HCT116 (cell line): ENCODE measurements at regions not wholly inside any gene's neighbourhood (a gene's known extent, or its start where the extent isn't known, plus 50 kb on each side); places are given as distances from the start of the nearest gene placed in this dataset.

ENCODE experiments used
- ATAC-seq: fragments of 200-7000 bp; cut with Tn5 transposase; 2 replicates; pipeline ENCODE4 v1.9.1; 2020; ENCODE audit warnings: mild to moderate bottlenecking, moderate library complexity
- BruUV-seq: library from RNA; stranded (reverse); fragments of 400-500 nt; replicated peaks from 2 replicates; lab custom pipeline; 2021; lab: Mats Ljungman, UMichigan
- CTCF ChIA-PET: fragments of 300-600 bp; sonication (Branson Sonifier 250); formaldehyde crosslinking; loops from one replicate; lab custom pipeline; 2021; ENCODE audit warnings: antibody characterized with exemption; lab: Charles Lee
- POLR2A ChIA-PET: fragments of 300-600, 350-600 bp; sonication (Branson Sonifier 250); formaldehyde crosslinking; loops from one replicate; lab custom pipeline; 2021; ENCODE audit warnings: antibody characterized with exemption; lab: Charles Lee
- RAD21 ChIA-PET, 2 experiments: fragments of 300-600 bp; sonication (Branson Sonifier 250); formaldehyde crosslinking; loops; one replicate each; lab custom pipeline; 2023; ENCODE audit warnings: low total read pairs in 2 of 2; ENCODE audit not compliant: uncharacterized antibody in 2 of 2, unreplicated experiment in 2 of 2, low non-redundant PET in 1 of 2; lab: Charles Lee
- DNase-seq: peaks from one replicate; pipeline ENCODE4 v3.0.0-alpha.2; 2010; ENCODE audit warnings: low read depth, low spot score
- H2AFZ ChIP-seq: fragments of 200-600 bp; shearing (Covaris generic), sonication (generic); 2 replicates; pipeline ENCODE4 v1.6.1; 2017; ENCODE audit warnings: low read depth, mixed run types, mixed read lengths, antibody characterized with exemption, low read length; ENCODE audit not compliant: poor library complexity, severe bottlenecking
- H3K27ac ChIP-seq: 2 replicates; pipeline ENCODE4 v1.5.1; 2012; ENCODE audit warnings: low read depth, low read length
- H3K27me3 ChIP-seq: fragments of 200-600 bp; sonication (generic); 2 replicates; pipeline ENCODE4 v1.6.1; 2016; ENCODE audit warnings: mixed run types, low read length, mixed read lengths; ENCODE audit not compliant: insufficient read depth
- H3K36me3 ChIP-seq, 2 experiments: fragments of 200-500 bp in 1 of 2; fragments of 200-600 bp in 1 of 2; sonication (Bioruptor generic) in 1 of 2; sonication (generic) in 1 of 2; 2 replicates each; pipeline versions ENCODE4 v1.5.1 to v1.6.1; 2014 to 2016; ENCODE audit warnings: low read length in 2 of 2, inconsistent platforms in 1 of 2, mixed read lengths in 1 of 2, mixed run types in 1 of 2; ENCODE audit not compliant: insufficient read depth in 2 of 2, control insufficient read depth in 1 of 2
- H3K4me1 ChIP-seq, 2 experiments: fragments of 200-600 bp in 1 of 2; sonication (generic) in 1 of 2; 2 replicates each; pipeline versions ENCODE4 v1.5.1 to v1.6.1; 2012 to 2017; ENCODE audit warnings: low read length in 2 of 2, inconsistent platforms in 1 of 2, mild to moderate bottlenecking in 1 of 2, mixed read lengths in 1 of 2, mixed run types in 1 of 2, moderate library complexity in 1 of 2; ENCODE audit not compliant: insufficient read depth in 2 of 2, control insufficient read depth in 1 of 2
- H3K4me2 ChIP-seq: fragments of 200-600 bp; sonication (generic); 2 replicates; pipeline ENCODE4 v1.6.1; 2017; ENCODE audit warnings: mixed run types, low read length, mixed read lengths
- H3K4me3 ChIP-seq, 2 experiments: fragments of 200-600 bp in 1 of 2; sonication (generic) in 1 of 2; replicated peaks in 1 of 2; 2 replicates each; pipeline ENCODE4 v1.5.1; 2011 to 2016; ENCODE audit warnings: low read length in 2 of 2, control low read depth in 1 of 2, low read depth in 1 of 2, mild to moderate bottlenecking in 1 of 2, mixed read lengths in 1 of 2, mixed run types in 1 of 2
- H3K79me2 ChIP-seq: fragments of 200-600 bp; sonication (generic); 2 replicates; pipeline ENCODE4 v1.6.1; 2017; ENCODE audit warnings: mild to moderate bottlenecking, mixed run types, low read length, moderate library complexity, mixed read lengths; ENCODE audit not compliant: insufficient read depth
- H3K9ac ChIP-seq: fragments of 200-600 bp; sonication (generic); 2 replicates; pipeline ENCODE4 v1.6.1; 2016; ENCODE audit warnings: low read length, mixed read lengths
- H3K9me2 ChIP-seq: fragments of 200-600 bp; sonication (generic), shearing (Covaris generic); 2 replicates; pipeline ENCODE4 v1.6.1; 2017; ENCODE audit warnings: mixed run types, mild to moderate bottlenecking, moderate library complexity; ENCODE audit not compliant: insufficient read depth
- H3K9me3 ChIP-seq, 2 experiments: fragments of 200-500 bp in 1 of 2; fragments of 200-600 bp in 1 of 2; sonication (Bioruptor generic) in 1 of 2; sonication (generic) in 1 of 2; 2 replicates each; pipeline ENCODE4 v1.6.1; 2014 to 2017; ENCODE audit warnings: low read length in 2 of 2, mixed read lengths in 2 of 2, inconsistent platforms in 1 of 2, low read depth in 1 of 2, mild to moderate bottlenecking in 1 of 2, mixed run types in 1 of 2, moderate library complexity in 1 of 2; ENCODE audit not compliant: control insufficient read depth in 1 of 2, insufficient read depth in 1 of 2
- H4K20me1 ChIP-seq: fragments of 200-600 bp; sonication (generic), shearing (Covaris generic); 2 replicates; pipeline ENCODE4 v1.6.1; 2017; ENCODE audit warnings: mixed run types, mild to moderate bottlenecking, moderate library complexity; ENCODE audit not compliant: insufficient read depth
- CBX3 ChIP-seq: IDR thresholded peaks from 2 replicates; pipeline ENCODE4 v1.6.1; 2012; ENCODE audit warnings: low read depth
- CEBPB ChIP-seq: IDR thresholded peaks from 2 replicates; pipeline ENCODE4 v1.6.1; 2012; ENCODE audit warnings: low read depth
- EGR1 ChIP-seq: IDR thresholded peaks from 2 replicates; pipeline ENCODE4 v1.6.1; 2012; ENCODE audit warnings: low read depth
- EZH2 ChIP-seq: fragments of 200-600 bp; sonication (generic); IDR thresholded peaks from 2 replicates; pipeline ENCODE4 v1.6.1; 2017; ENCODE audit warnings: antibody characterized with exemption, mixed run types
- EZH2phosphoT487 ChIP-seq: fragments of 200-600 bp; IDR thresholded peaks from 2 replicates; pipeline ENCODE4 v1.6.1; 2018; ENCODE audit warnings: antibody characterized with exemption, borderline replicate concordance
- FOSL1 ChIP-seq: IDR thresholded peaks from 2 replicates; pipeline ENCODE4 v1.6.1; 2012; ENCODE audit warnings: low read depth
- JUND ChIP-seq: IDR thresholded peaks from 2 replicates; pipeline ENCODE4 v1.6.1; 2012
- POLR2A ChIP-seq: IDR thresholded peaks from 2 replicates; pipeline ENCODE4 v1.7.0; 2011; ENCODE audit warnings: borderline replicate concordance; ENCODE audit not compliant: insufficient read depth, insufficient read length; ENCODE audit errors: extremely low read depth
- POLR2AphosphoS5 ChIP-seq: IDR thresholded peaks from 2 replicates; pipeline ENCODE4 v1.6.1; 2011; ENCODE audit warnings: mild to moderate bottlenecking, low read depth, low read length, moderate library complexity
- SIN3A ChIP-seq: IDR thresholded peaks from 2 replicates; pipeline ENCODE4 v1.6.1; 2012; ENCODE audit warnings: low read depth
- SP1 ChIP-seq: IDR thresholded peaks from 2 replicates; pipeline ENCODE4 v1.6.1; 2012; ENCODE audit warnings: low read depth
- SRF ChIP-seq: IDR thresholded peaks from 2 replicates; pipeline ENCODE4 v1.6.1; 2012; ENCODE audit warnings: low read depth
- TCF7L2 ChIP-seq: IDR thresholded peaks from 2 replicates; pipeline ENCODE4 v1.7.0; 2011; ENCODE audit warnings: borderline replicate concordance, inconsistent platforms; ENCODE audit not compliant: insufficient read depth, insufficient read length; ENCODE audit errors: extremely low read depth
- YY1 ChIP-seq: IDR thresholded peaks from 2 replicates; pipeline ENCODE4 v1.6.1; 2011; ENCODE audit warnings: low read length, low read depth, moderate library complexity, mild to moderate bottlenecking; ENCODE audit not compliant: insufficient replicate concordance; ENCODE audit errors: extremely low read depth
- ZFX ChIP-seq: fragments of 450-650 bp; IDR thresholded peaks from 2 replicates; pipeline ENCODE4 v1.6.1; 2017
- intact Hi-C: fragments of 100-400 bp; cut with micrococcal nuclease; formaldehyde crosslinking; loops from 2 replicates; pipeline ENCODE4 v1.10.0; 2022
- TF ChIP-seq, protein P1 (sequence below): IDR thresholded peaks from 2 replicates; pipeline ENCODE4 v1.6.1; 2011; ENCODE audit warnings: mild to moderate bottlenecking, low read length, moderate library complexity; ENCODE audit not compliant: insufficient replicate concordance; ENCODE audit errors: extremely low read depth
- TF ChIP-seq, protein P2 (sequence below): IDR thresholded peaks from 2 replicates; pipeline ENCODE4 v1.6.1; 2012; ENCODE audit warnings: low read depth
- TF ChIP-seq, protein P3 (sequence below), 3 experiments: fragments of 200-600 bp in 1 of 3; sonication (generic) in 1 of 3; IDR thresholded peaks in 2 of 3; conservative IDR thresholded peaks in 1 of 3; 2 replicates each; pipeline ENCODE4 v1.5.1; 2012 to 2017; ENCODE audit warnings: low read depth in 2 of 3, low read length in 2 of 3, antibody characterized with exemption in 1 of 3, borderline replicate concordance in 1 of 3, control low read depth in 1 of 3, mild to moderate bottlenecking in 1 of 3, mixed read lengths in 1 of 3, mixed run types in 1 of 3, moderate library complexity in 1 of 3; ENCODE audit not compliant: insufficient read depth in 1 of 3
- TF ChIP-seq, protein P4 (sequence below): IDR thresholded peaks from 2 replicates; pipeline ENCODE4 v1.6.1; 2012
- TF ChIP-seq, protein P5 (sequence below): IDR thresholded peaks from 2 replicates; pipeline ENCODE4 v1.6.1; 2012

DNA sequence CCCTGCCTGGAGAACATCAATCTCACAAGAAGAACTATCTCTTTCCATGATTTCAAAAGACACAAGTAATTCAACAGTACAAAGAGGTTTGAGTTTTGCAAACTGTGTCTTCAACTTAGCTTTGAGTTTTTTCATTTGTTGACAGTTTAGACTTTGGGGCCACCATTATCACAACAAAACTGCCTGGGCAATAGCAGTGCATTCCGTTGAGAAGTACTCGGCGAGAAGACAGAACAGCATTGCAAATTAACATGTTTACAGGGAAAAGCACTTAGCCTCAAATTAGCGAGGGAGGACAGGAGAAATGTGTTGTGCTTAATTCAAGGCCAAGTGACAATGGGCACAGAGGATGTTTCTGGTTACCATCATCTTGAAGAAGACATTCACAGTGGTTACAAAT is 133.2 kb upstream of the MPPED2 start:
- BruUV-seq, result no TSS peak
- H3K4me3 ChIP-seq, result no peak overlapping the region
- no peak overlapping the region for H3K9ac ChIP-seq
- H3K27ac ChIP-seq, result no peak overlapping the region
- no peak overlapping the region for H2AFZ ChIP-seq
- TF ChIP-seq, protein P1, sequence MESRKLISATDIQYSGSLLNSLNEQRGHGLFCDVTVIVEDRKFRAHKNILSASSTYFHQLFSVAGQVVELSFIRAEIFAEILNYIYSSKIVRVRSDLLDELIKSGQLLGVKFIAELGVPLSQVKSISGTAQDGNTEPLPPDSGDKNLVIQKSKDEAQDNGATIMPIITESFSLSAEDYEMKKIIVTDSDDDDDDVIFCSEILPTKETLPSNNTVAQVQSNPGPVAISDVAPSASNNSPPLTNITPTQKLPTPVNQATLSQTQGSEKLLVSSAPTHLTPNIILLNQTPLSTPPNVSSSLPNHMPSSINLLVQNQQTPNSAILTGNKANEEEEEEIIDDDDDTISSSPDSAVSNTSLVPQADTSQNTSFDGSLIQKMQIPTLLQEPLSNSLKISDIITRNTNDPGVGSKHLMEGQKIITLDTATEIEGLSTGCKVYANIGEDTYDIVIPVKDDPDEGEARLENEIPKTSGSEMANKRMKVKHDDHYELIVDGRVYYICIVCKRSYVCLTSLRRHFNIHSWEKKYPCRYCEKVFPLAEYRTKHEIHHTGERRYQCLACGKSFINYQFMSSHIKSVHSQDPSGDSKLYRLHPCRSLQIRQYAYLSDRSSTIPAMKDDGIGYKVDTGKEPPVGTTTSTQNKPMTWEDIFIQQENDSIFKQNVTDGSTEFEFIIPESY, result no peak
- TF ChIP-seq TCF7L2, result no peak
- TF ChIP-seq EZH2, result no peak
- TF ChIP-seq EGR1, result no peak
- TF ChIP-seq CEBPB, result no peak
- TF ChIP-seq CBX3, result no peak
- no peak for TF ChIP-seq SIN3A
- no peak for TF ChIP-seq FOSL1
- TF ChIP-seq JUND, result no peak
- TF ChIP-seq SP1, result no peak
- TF ChIP-seq SRF, result no peak
- TF ChIP-seq ZFX, result no peak
- no peak for TF ChIP-seq EZH2phosphoT487
- TF ChIP-seq, protein P2, sequence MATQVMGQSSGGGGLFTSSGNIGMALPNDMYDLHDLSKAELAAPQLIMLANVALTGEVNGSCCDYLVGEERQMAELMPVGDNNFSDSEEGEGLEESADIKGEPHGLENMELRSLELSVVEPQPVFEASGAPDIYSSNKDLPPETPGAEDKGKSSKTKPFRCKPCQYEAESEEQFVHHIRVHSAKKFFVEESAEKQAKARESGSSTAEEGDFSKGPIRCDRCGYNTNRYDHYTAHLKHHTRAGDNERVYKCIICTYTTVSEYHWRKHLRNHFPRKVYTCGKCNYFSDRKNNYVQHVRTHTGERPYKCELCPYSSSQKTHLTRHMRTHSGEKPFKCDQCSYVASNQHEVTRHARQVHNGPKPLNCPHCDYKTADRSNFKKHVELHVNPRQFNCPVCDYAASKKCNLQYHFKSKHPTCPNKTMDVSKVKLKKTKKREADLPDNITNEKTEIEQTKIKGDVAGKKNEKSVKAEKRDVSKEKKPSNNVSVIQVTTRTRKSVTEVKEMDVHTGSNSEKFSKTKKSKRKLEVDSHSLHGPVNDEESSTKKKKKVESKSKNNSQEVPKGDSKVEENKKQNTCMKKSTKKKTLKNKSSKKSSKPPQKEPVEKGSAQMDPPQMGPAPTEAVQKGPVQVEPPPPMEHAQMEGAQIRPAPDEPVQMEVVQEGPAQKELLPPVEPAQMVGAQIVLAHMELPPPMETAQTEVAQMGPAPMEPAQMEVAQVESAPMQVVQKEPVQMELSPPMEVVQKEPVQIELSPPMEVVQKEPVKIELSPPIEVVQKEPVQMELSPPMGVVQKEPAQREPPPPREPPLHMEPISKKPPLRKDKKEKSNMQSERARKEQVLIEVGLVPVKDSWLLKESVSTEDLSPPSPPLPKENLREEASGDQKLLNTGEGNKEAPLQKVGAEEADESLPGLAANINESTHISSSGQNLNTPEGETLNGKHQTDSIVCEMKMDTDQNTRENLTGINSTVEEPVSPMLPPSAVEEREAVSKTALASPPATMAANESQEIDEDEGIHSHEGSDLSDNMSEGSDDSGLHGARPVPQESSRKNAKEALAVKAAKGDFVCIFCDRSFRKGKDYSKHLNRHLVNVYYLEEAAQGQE, result no peak
- no peak for TF ChIP-seq POLR2AphosphoS5
- TF ChIP-seq, protein P3, sequence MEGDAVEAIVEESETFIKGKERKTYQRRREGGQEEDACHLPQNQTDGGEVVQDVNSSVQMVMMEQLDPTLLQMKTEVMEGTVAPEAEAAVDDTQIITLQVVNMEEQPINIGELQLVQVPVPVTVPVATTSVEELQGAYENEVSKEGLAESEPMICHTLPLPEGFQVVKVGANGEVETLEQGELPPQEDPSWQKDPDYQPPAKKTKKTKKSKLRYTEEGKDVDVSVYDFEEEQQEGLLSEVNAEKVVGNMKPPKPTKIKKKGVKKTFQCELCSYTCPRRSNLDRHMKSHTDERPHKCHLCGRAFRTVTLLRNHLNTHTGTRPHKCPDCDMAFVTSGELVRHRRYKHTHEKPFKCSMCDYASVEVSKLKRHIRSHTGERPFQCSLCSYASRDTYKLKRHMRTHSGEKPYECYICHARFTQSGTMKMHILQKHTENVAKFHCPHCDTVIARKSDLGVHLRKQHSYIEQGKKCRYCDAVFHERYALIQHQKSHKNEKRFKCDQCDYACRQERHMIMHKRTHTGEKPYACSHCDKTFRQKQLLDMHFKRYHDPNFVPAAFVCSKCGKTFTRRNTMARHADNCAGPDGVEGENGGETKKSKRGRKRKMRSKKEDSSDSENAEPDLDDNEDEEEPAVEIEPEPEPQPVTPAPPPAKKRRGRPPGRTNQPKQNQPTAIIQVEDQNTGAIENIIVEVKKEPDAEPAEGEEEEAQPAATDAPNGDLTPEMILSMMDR (IDR thresholded peaks at IDR 0.05 in 2 of 3, conservative IDR thresholded peaks at IDR 0.05 in 1 of 3; ENCODE audit: borderline replicate concordance in 1 of 3, insufficient read depth in 1 of 3, low read depth in 2 of 3, low read length in 2 of 3), result no peak
- TF ChIP-seq, protein P4, sequence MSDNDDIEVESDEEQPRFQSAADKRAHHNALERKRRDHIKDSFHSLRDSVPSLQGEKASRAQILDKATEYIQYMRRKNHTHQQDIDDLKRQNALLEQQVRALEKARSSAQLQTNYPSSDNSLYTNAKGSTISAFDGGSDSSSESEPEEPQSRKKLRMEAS, result no peak
- TF ChIP-seq, protein P5, sequence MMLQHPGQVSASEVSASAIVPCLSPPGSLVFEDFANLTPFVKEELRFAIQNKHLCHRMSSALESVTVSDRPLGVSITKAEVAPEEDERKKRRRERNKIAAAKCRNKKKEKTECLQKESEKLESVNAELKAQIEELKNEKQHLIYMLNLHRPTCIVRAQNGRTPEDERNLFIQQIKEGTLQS, result no peak
- TF ChIP-seq YY1, result no peak
- TF ChIP-seq POLR2A, result no peak
- CTCF ChIA-PET, result no interaction called here
- no peaks in the 10 kb centered on the region for H3K27me3 ChIP-seq
- no peaks in the 10 kb centered on the region for H3K36me3 ChIP-seq
- RAD21 ChIA-PET, result no interaction called here
- H3K9me3 ChIP-seq, result no peaks in the 10 kb centered on the region
- no peaks in the 10 kb centered on the region for H3K4me1 ChIP-seq
- no peaks in the 10 kb centered on the region for H3K79me2 ChIP-seq
- ATAC-seq, result no peak
- no peak for DNase-seq
- H3K4me2 ChIP-seq, result no peak overlapping the region
- intact Hi-C loops, result no loop called here
- POLR2A ChIA-PET, result no interaction called here
- H4K20me1 ChIP-seq, result no peaks in the 10 kb centered on the region
- no peaks in the 10 kb centered on the region for H3K9me2 ChIP-seq
